ENCODE measurements at regions not wholly inside any gene's neighbourhood (a gene's known extent, or its start where the extent isn't known, plus 50 kb on each side); places are given as distances from the start of the nearest gene placed in this dataset.

- TF ChIP-seq TAF1 (IDR thresholded peaks at IDR 0.05; ENCODE audit: low read depth): no peak
- no peak for TF ChIP-seq EP300 (IDR thresholded peaks at IDR 0.05; ENCODE audit: borderline replicate concordance)
- no peak for TF ChIP-seq CREB1 (IDR thresholded peaks at IDR 0.05; ENCODE audit: low read depth)
- no peak for TF ChIP-seq TEAD4 (IDR thresholded peaks at IDR 0.05)
- TF ChIP-seq RAD21 (IDR thresholded peaks at IDR 0.05; ENCODE audit: low read depth): no peak
Observed at GRCh38 chr12:59321278-59321677, 274.6 kb upstream of the SLC16A7 start.
